HG03060 (cell line): ENCODE measurements at regions not wholly inside any gene's neighbourhood (a gene's known extent, or its start where the extent isn't known, plus 50 kb on each side); places are given as distances from the start of the nearest gene placed in this dataset.
"Not testable (repeated sequence)": the region's sequence is repeated elsewhere in the genome, so short reads cannot be mapped to it uniquely, and the experiment has no call there.

Experiments used
- ATAC-seq: cut with Tn5 transposase; IDR thresholded peaks from one replicate; pipeline ENCODE4 v1.9.1; 2021; ENCODE audit warnings: low read depth, moderate number of reproducible peaks; ENCODE audit not compliant: unreplicated experiment

DNA sequence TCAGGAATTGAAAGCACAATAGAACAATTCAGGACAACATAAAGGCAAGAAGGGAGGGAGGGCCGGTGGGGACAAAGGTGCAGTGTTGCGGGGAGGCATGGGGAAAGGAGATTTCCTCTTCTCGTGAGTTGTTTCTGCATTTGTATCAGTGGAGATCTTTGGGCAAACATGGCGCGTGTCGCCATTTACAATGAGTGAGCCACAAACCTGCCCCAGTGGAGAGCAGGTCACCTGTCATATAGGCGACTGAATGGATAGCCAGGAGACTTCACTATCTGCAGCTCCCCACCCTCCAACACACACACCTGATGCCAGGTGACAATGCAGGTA is 87.7 kb upstream of the SLC45A1 start:
- no peak for ATAC-seq

- no peak for ATAC-seq
Measured at GRCh38 chr1:8228253-8228652, 89.7 kb upstream of the SLC45A1 start.

GRCh38 chr1:8227674-8228073 is 90.2 kb upstream of the SLC45A1 start:
- not testable (repeated sequence) for ATAC-seq

DNA sequence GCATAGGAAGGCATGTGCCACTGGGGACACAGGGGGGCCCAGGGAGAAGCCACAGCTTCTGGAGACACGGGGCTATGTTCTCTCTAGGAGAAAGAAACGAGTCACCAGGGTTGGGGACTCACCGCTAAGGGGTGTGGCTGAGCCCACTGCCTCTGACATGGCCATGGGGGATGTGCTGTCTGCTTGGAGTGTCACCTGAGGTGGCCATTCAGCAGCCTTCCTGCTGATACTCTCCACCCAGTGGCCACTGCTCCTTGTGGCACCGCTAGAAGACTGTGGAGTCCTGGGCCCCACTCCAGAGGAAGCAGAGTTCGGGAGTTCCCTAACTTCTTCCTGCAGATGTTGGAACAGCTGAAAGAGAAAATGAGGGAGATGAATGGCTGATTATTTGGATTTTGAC is 91.2 kb upstream of the SLC45A1 start:
- no peak for ATAC-seq

DNA sequence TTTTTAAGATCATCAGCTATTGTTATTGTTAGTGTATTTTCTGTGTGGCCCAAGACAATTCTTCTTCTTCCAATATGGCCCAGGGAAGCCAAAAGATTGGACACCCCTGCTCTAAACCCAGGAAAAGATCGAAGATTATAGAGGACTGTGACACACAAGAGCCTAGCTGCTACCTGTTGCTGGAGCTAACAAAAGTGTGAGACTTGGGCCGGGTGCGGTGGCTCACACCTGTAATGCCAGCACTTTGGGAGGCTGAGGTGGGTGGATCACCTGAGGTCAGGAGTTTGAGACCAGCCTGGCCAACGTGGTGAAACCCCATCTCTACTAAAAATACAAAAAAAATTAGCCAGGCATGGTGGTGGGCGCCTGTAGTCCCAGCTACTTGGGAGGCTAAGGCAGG is 91.9 kb upstream of the SLC45A1 start:
- not testable (repeated sequence) for ATAC-seq

DNA sequence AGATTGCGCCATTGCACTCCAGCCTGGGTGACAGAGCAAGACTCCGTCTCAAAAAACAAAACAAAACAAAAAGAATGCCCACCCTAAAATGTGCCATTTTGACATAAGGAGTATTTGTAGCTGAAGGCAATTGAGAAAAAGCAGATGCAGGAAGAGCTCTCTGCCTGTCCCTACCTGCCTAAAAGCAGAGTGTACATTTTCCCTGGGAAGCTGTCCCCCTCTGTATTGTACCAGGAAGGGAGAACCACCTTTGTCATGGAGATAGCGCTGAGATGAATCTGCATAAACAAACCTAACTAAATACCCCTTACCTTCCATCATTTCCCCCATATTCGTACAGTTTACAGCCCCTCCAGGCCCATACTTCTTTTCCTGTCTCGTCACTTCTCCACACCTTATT is 94.4 kb upstream of the SLC45A1 start:
- ATAC-seq: no peak

GRCh38 chr1:8222789-8223188 is 95.1 kb upstream of the SLC45A1 start:
- no peak for ATAC-seq

DNA sequence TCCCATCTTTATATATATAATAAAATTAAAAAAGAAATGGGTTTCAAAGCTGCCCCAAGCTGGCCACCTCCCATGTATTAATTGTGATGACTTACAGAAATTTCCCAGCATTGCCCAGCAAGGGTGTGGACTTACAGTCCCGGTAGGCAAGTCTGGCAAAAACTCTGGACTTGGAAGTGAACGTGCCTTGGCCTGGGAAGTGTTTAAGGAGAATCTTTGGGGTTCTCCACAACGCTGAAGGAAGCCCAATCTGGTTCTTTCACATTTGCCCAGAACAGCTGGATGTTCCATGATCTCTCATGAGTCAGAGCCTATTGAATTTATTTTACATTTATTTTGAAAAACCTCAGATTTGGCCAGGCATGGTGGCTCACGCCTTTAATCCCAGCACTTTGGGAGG is 98.4 kb upstream of the SLC45A1 start:
- no peak for ATAC-seq

DNA sequence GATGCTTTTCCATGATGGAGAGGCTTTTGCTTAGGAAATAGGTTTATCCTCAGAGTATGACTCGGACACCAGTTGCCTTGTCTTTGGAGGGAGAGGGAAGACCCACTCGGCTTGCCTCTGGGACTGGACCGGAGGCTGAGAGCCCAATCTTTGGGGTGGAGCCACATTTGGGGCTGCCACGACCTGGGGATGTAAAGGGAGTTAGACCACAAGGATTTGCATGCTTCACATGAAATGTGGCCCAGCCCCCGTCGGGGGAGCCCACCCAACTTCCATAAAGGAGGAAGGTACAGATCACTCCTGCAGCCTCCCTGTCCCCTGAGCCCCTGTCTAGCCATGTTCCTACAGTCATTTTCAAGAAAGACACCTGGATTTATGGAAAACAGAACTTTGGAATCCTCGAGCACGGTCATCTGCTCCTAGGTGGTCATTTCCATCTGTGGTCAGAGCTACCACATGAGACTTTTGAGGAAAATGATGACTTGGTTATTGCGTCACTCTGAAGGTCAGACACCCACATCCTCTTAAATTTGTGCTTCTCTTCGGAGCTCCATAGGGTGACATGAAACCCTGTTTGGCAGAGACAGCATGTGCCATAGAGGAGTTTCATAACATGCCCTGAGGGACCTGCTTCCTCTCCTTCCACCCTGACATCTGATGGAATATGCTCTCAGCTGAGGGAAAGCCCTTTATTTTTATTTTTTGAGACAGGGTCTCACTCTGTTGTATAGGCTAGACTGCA is 99.4 kb upstream of the SLC45A1 start:
- no peak for ATAC-seq

DNA sequence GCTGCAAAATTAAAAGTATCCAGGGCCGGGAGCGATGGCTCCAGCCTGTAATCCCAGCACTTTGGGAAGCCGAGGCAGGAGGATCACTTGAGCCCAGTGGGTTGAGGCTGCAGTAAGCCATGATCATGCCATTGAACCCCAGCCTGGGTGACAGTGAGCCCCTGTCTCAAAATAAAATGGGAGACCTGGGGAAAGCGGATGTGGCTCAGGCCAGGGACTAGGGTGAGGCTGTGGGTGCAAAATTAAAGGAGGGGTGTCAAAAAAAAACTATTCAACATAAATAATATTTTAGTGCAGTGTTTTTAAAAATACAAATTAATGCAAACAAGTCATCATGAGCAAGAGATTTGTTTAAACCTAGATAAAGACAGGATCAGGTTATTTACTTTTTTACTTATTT is 100.1 kb upstream of the SLC45A1 start:
- no peak for ATAC-seq

GRCh38 chr1:8217011-8217711 is 100.8 kb upstream of the SLC45A1 start:
- ATAC-seq: no peak

DNA sequence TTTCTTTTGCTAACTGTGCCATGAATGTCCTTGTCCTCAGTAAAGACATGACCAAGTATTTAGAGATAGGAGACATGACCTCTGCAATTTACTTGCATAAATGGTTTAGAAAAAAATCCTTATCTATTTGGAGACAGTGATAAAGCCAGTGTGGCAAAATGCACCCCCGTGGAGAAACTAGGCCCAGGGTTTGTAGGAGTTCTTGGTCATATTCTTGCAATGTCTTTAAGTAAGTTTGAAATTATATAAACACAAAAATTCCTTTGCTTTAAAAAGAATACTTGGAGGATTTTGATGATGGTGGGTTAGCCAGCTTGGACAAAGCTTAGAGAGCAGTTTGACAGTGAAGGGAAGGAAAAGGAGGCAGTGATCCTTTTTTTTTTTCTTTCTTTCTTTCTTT is 101.9 kb upstream of the SLC45A1 start:
- no peak for ATAC-seq

DNA sequence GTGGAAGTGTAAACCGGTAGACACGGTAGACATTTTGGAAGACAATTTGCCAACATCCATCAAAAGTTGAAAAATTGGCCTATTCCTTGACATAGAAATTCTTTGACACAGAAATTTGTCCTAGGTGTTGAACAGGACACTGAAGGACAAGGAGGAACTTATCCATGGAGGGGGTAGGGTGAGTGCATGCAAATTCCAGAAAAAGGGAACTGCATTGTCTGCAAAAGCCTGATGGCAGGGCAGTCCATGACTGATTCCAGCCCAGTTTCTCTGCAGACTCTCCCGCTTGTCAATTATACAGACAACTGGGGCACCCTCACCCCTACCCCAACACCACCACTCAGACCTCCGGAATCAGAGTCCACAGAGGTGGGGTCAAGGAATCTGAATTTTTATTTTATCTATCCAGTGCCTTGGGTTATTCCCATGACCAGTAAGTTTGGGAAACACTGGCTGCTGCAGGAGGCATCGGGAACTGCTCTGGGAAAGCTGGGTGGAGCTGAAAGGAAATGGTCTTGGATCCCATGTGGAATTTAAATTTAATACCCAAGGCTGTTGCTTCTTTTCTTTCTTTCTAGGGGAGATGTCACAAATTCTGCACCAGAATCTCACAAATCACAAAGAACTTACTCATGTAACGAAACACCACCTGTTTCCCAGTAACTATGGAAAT is 103.3 kb upstream of the SLC45A1 start:
- no peak for ATAC-seq

DNA sequence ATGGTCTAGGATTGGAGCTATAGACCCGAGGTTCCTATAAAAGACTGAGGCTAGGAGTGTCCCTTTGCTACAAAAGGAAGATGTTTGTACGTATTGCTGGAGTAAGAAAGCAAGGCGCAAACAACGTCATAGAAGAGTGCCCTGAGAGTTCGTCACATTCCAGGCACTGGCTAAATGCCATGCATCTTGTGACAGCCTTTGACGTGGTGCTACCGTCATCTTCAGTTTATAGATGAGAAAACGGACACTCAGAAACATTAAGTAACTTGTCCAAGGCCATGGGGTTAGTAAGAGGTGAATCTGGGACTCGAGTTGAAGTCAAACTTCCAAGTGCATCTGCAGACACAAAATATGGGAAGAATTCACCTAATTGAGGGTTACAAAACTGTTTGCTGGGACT is 104.2 kb upstream of the SLC45A1 start:
- ATAC-seq: no peak

- ATAC-seq: no peak
Measured at GRCh38 chr1:8213136-8213535, 104.8 kb upstream of the SLC45A1 start.

DNA sequence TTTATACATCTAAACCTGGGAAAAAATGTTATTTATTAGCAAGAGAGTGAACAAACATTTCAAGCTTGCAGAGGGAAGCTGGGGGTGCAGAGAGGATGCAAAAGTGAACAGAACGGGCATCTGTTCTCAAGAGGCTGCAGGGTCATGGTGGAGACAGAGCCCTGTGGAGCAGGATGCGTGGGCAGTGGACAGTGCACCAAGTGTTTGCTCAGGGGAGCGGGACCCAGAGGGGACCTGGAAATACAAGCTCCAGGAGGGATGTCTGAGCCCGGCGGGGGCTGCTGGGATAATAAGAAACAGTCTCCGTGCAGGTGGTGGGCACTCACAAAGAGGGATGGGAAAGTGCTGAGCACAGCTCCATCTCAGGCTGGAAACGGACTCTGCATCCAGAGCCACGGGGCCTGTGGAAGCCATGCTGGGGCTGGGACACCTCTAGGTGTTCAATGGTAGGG is 105.3 kb upstream of the SLC45A1 start:
- ATAC-seq: no peak

GRCh38 chr1:8211883-8212579 is 105.9 kb upstream of the SLC45A1 start:
- no peak for ATAC-seq

GRCh38 chr1:8211251-8211882 is 106.5 kb upstream of the SLC45A1 start:
- ATAC-seq: no peak

- no peak for ATAC-seq
Measured at GRCh38 chr1:8207202-8207601, 110.7 kb upstream of the SLC45A1 start.

- no peak for ATAC-seq
Measured at GRCh38 chr1:8206391-8206790, 111.5 kb upstream of the SLC45A1 start.

DNA sequence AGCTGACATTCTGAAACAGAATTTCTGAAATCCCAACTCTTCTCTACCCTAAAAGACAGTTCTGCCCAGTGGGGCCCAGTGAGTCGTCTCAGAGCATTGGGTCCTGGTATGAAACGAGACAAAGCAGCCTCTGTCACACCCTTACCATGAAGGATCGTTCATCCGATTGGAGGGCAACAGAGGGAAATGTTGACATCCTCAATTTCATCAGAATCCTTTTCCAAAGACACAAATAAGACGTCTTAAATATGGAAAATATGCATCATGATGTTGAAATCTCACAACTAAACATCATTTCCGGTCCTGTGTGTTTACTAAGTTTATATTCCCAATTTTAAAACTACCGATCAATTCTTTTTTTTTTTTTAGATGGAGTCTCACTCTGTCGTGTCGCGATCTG is 112.1 kb upstream of the SLC45A1 start:
- ATAC-seq: no peak
